Endothelial cell (in vitro differentiated cells): ENCODE measurements at regions not wholly inside any gene's neighbourhood (a gene's known extent, or its start where the extent isn't known, plus 50 kb on each side); places are given as distances from the start of the nearest gene placed in this dataset.

Source experiments
- DNase-seq: peaks from one replicate; pipeline ENCODE4 v3.0.0; 2021; ENCODE audit warnings: low spot score
- H3K27ac Mint-ChIP-seq: one replicate; pipeline ENCODE4 v1.8.0; 2021; ENCODE audit warnings: mixed read lengths, inconsistent platforms; ENCODE audit not compliant: unreplicated experiment
- H3K27me3 Mint-ChIP-seq: one replicate; pipeline ENCODE4 v1.8.0; 2021; ENCODE audit warnings: mild to moderate bottlenecking, moderate library complexity, mixed read lengths, inconsistent platforms; ENCODE audit not compliant: unreplicated experiment
- H3K36me3 Mint-ChIP-seq: one replicate; pipeline ENCODE4 v1.8.0; 2021; ENCODE audit warnings: mild to moderate bottlenecking, low read depth, mixed read lengths, inconsistent platforms; ENCODE audit not compliant: unreplicated experiment
- H3K4me1 Mint-ChIP-seq: one replicate; pipeline ENCODE4 v1.8.0; 2021; ENCODE audit warnings: mild to moderate bottlenecking, mixed read lengths, inconsistent platforms; ENCODE audit not compliant: unreplicated experiment
- H3K4me3 Mint-ChIP-seq: one replicate; pipeline ENCODE4 v1.8.0; 2021; ENCODE audit warnings: mild to moderate bottlenecking, mixed read lengths, inconsistent platforms; ENCODE audit not compliant: unreplicated experiment
- H3K9me3 Mint-ChIP-seq: one replicate; pipeline ENCODE4 v1.8.0; 2021; ENCODE audit warnings: mixed read lengths, inconsistent platforms; ENCODE audit not compliant: unreplicated experiment
- CTCF ChIP-seq: fragments of 200-600 bp; sonication (generic); IDR thresholded peaks from one replicate; pipeline ENCODE4 v1.5.0; 2021; ENCODE audit warnings: antibody characterized with exemption; ENCODE audit not compliant: unreplicated experiment

GRCh38 chr16:59144326-59144725, 410.2 kb upstream of the GOT2 start:
- TF ChIP-seq CTCF, result no peak
- DNase-seq, result no peak
- Mint-ChIP-seq H3K27me3 (peaks cover 1% of the 10 kb centered on the region), H3K9me3 (no peaks in the 10 kb centered on the region), H3K4me1 (no peaks in the 10 kb centered on the region), H3K4me3 (no peak overlapping the region), H3K36me3 (no peaks in the 10 kb centered on the region), H3K27ac (no peak overlapping the region)

- Mint-ChIP-seq H3K27me3 (no peaks in the 10 kb centered on the region), H3K27ac (no peak overlapping the region), H3K4me1 (no peaks in the 10 kb centered on the region), H3K4me3 (no peak overlapping the region), H3K9me3 (no peaks in the 10 kb centered on the region), H3K36me3 (no peaks in the 10 kb centered on the region)
- no peak for TF ChIP-seq CTCF
- DNase-seq, result no peak
These were observed 392.4 kb upstream of the GOT2 start for GRCh38 chr16:59126486-59126885.

GRCh38 chr16:59124056-59124455, 389.9 kb upstream of the GOT2 start:
- H3K36me3 Mint-ChIP-seq, result no peaks in the 10 kb centered on the region
- H3K27me3 Mint-ChIP-seq, result no peaks in the 10 kb centered on the region
- no peak overlapping the region for H3K4me3 Mint-ChIP-seq
- no peak for TF ChIP-seq CTCF
- no peaks in the 10 kb centered on the region for H3K4me1 Mint-ChIP-seq
- no peak overlapping the region for H3K27ac Mint-ChIP-seq
- H3K9me3 Mint-ChIP-seq, result no peaks in the 10 kb centered on the region
- no peak for DNase-seq

GRCh38 chr16:59123479-59123878, 389.4 kb upstream of the GOT2 start:
- Mint-ChIP-seq H3K36me3 (no peaks in the 10 kb centered on the region), H3K9me3 (no peaks in the 10 kb centered on the region), H3K27ac (no peak overlapping the region), H3K27me3 (no peaks in the 10 kb centered on the region), H3K4me1 (no peaks in the 10 kb centered on the region), H3K4me3 (no peak overlapping the region)
- DNase-seq, result no peak
- TF ChIP-seq CTCF, result no peak

- no peak overlapping the region for H3K27ac Mint-ChIP-seq
- TF ChIP-seq CTCF, result no peak
- H3K27me3 Mint-ChIP-seq, result no peaks in the 10 kb centered on the region
- no peaks in the 10 kb centered on the region for H3K9me3 Mint-ChIP-seq
- no peaks in the 10 kb centered on the region for H3K36me3 Mint-ChIP-seq
- no peak for DNase-seq
- no peaks in the 10 kb centered on the region for H3K4me1 Mint-ChIP-seq
- no peak overlapping the region for H3K4me3 Mint-ChIP-seq
These were observed 388.1 kb upstream of the GOT2 start for GRCh38 chr16:59122262-59122537.
